ENCODE measurements at regions not wholly inside any gene's neighbourhood (a gene's known extent, or its start where the extent isn't known, plus 50 kb on each side); places are given as distances from the start of the nearest gene placed in this dataset.

GRCh38 chr2:120683701-120684100, 52.0 kb upstream of the GLI2 start:
- no TSS peak for BruUV-seq (replicated peaks)
- Histone ChIP-seq H3K27ac (ENCODE audit: control insufficient read depth, insufficient read depth) (no peak overlapping the region), H3K36me3 (ENCODE audit: control insufficient read depth in 2 of 2, insufficient read depth in 2 of 2, low read length in 1 of 2) (no peaks in the 10 kb centered on the region), H4K20me1 (ENCODE audit: control insufficient read depth, insufficient read depth) (no peaks in the 10 kb centered on the region), H3K4me3 (no peak overlapping the region), H3K27me3 (replicated peaks in 1 of 2; ENCODE audit: control insufficient read depth in 2 of 2, insufficient read depth in 2 of 2, low read length in 1 of 2) (peaks cover 0 to 2% of the 10 kb centered on the region in 2 experiments; a peak in 1 of 4 replicates), H3K79me2 (ENCODE audit: control insufficient read depth, insufficient read depth, low read length) (no peaks in the 10 kb centered on the region), H3K9ac (ENCODE audit: control insufficient read depth, insufficient read depth, low read length) (no peak overlapping the region), H2AFZ (ENCODE audit: control insufficient read depth, low read depth, low read length) (no peak overlapping the region), H3K4me1 (ENCODE audit: control insufficient read depth, insufficient read depth, low read length) (no peaks in the 10 kb centered on the region), H3K9me3 (replicated peaks; ENCODE audit: control insufficient read depth, insufficient read depth, low read length) (no peaks in the 10 kb centered on the region), H3K4me2 (ENCODE audit: control insufficient read depth, insufficient read depth) (no peak overlapping the region)
- 4% methylated on average over 3 of the region's 4 CpGs for WGBS (ENCODE audit: insufficient coverage, insufficient replicate concordance, low lambda C conversion rate, missing lambda C conversion rate)
- ChIA-PET SMC1A (ENCODE audit: uncharacterized antibody, unreplicated experiment) (no interaction called here), CTCF (no interaction called here), RAD21 (ENCODE audit: unreplicated experiment) (no interaction called here), POLR2A (no interaction called here)
- DNase-seq (ENCODE audit: low read depth, low spot score) (no peak), FAIRE-seq (no peak), ATAC-seq (no peak)
- intact Hi-C loops (cut with micrococcal nuclease; ENCODE audit: unreplicated experiment) = loop anchor here (5.0 kb wide), 3 partner anchors 341 to 1041 kb away; no protein-coding TSS in a partner anchor
- in situ Hi-C loops (cut with MboI) = loop anchor here (10.0 to 25.0 kb wide), 2 partner anchors 471 to 569 kb away; partner anchors contain the start of gene TMEM185B
- no peak for TF ChIP-seq ZZZ3 (IDR thresholded peaks at IDR 0.05; ENCODE audit: control insufficient read depth, insufficient read length, low read depth)
- TF ChIP-seq SREBF1 (IDR thresholded peaks at IDR 0.05; ENCODE audit: low read length) = no peak
- no peak for TF ChIP-seq IRF5 (IDR thresholded peaks at IDR 0.05; ENCODE audit: borderline replicate concordance)
- no peak for TF ChIP-seq ZBED1 (IDR thresholded peaks at IDR 0.05; ENCODE audit: borderline replicate concordance)
- TF ChIP-seq NBN (IDR thresholded peaks at IDR 0.05) = no peak
- no peak for TF ChIP-seq SMARCA5 (IDR thresholded peaks at IDR 0.05)
- no peak for TF ChIP-seq NFYA (IDR thresholded peaks at IDR 0.05; ENCODE audit: borderline replicate concordance, low read depth, low read length)
- no peak for TF ChIP-seq USF1 (IDR thresholded peaks at IDR 0.05; ENCODE audit: borderline replicate concordance, extremely low read length, insufficient read depth, low read depth, low read length)
- no peak for TF ChIP-seq ZBTB33 (IDR thresholded peaks at IDR 0.05)
- no peak for TF ChIP-seq TBL1XR1 (IDR thresholded peaks at IDR 0.05; ENCODE audit: low read depth, low read length)
- TF ChIP-seq EP300 (IDR thresholded peaks at IDR 0.05; ENCODE audit: borderline replicate concordance in 1 of 2, control insufficient read depth in 1 of 2, low read depth in 2 of 2, low read length in 2 of 2) = no peak
- no peak for TF ChIP-seq EED (IDR thresholded peaks at IDR 0.05; ENCODE audit: low read depth)
- no peak for TF ChIP-seq ZNF592 (IDR thresholded peaks at IDR 0.05)
- no peak for TF ChIP-seq SREBF2 (IDR thresholded peaks at IDR 0.05; ENCODE audit: low read length)
- TF ChIP-seq SUPT20H (IDR thresholded peaks at IDR 0.05; ENCODE audit: borderline replicate concordance, control insufficient read depth, low read depth, low read length) = no peak
- no peak for TF ChIP-seq GABPA (IDR thresholded peaks at IDR 0.05; ENCODE audit: low read depth)
- TF ChIP-seq CBX3 (IDR thresholded peaks at IDR 0.05; ENCODE audit: borderline replicate concordance, low read depth) = no peak

Measured in GM12878 (cell line).